ENCODE measurements at regions not wholly inside any gene's neighbourhood (a gene's known extent, or its start where the extent isn't known, plus 50 kb on each side); places are given as distances from the start of the nearest gene placed in this dataset.

- CTCF ChIA-PET, result interaction anchor here (1.8 kb wide), 1 partner anchor 57 kb away, joined by 5 read pairs; no protein-coding TSS in a partner anchor
- Histone ChIP-seq H3K27ac (ENCODE audit: low read depth, low read length) (no peak overlapping the region), H3K9me3 (ENCODE audit: control insufficient read depth, insufficient read depth, low read length) (no peaks in the 10 kb centered on the region; the same call in 1 of the 2 replicates), H3K4me3 (ENCODE audit: low read depth, low read length) (no peak overlapping the region), H3K27me3 (ENCODE audit: control insufficient read depth, insufficient read depth, low read length) (peaks cover 37% of the 10 kb centered on the region)
- POLR2A ChIA-PET, result no interaction called here
- TF ChIP-seq CTCF (IDR thresholded peaks at IDR 0.05; ENCODE audit: low read depth, low read length), result no peak
- DNase-seq (ENCODE audit: low read depth, low spot score), result no peak
Observed at GRCh38 chr7:25949736-25950487, 202.1 kb upstream of the NFE2L3 start.

GRCh38 chr7:25950488-25951413, 201.2 kb upstream of the NFE2L3 start:
- no peak for TF ChIP-seq CTCF (IDR thresholded peaks at IDR 0.05; ENCODE audit: low read depth, low read length)
- H3K4me3 ChIP-seq (ENCODE audit: low read depth, low read length), result peak overlapping the region; percentile 27; the same call in 1 of the 2 replicates
- H3K27me3 ChIP-seq (ENCODE audit: control insufficient read depth, insufficient read depth, low read length), result peaks cover 37% of the 10 kb centered on the region
- no peaks in the 10 kb centered on the region; the same call in 1 of the 2 replicates for H3K9me3 ChIP-seq (ENCODE audit: control insufficient read depth, insufficient read depth, low read length)
- DNase-seq (ENCODE audit: low read depth, low spot score), result no peak
- no peak overlapping the region for H3K27ac ChIP-seq (ENCODE audit: low read depth, low read length)
- ChIA-PET POLR2A (no interaction called here), CTCF (interaction anchor here (1.0 to 1.8 kb wide), 2 partner anchors 57 to 58 kb away, joined by 3 to 5 read pairs; no protein-coding TSS in a partner anchor)

GRCh38 chr7:25951414-25952260, 200.4 kb upstream of the NFE2L3 start:
- ChIA-PET CTCF (interaction anchor here (1.0 kb wide), 1 partner anchor 58 kb away, joined by 3 read pairs; no protein-coding TSS in a partner anchor), POLR2A (no interaction called here)
- DNase-seq (ENCODE audit: low read depth, low spot score), result no peak
- Histone ChIP-seq H3K4me3 (ENCODE audit: low read depth, low read length) (peak overlapping the region; percentile 43), H3K9me3 (ENCODE audit: control insufficient read depth, insufficient read depth, low read length) (no peaks in the 10 kb centered on the region; the same call in 1 of the 2 replicates), H3K27ac (ENCODE audit: low read depth, low read length) (no peak overlapping the region), H3K27me3 (ENCODE audit: control insufficient read depth, insufficient read depth, low read length) (peaks cover 37% of the 10 kb centered on the region)
- no peak for TF ChIP-seq CTCF (IDR thresholded peaks at IDR 0.05; ENCODE audit: low read depth, low read length)

- TF ChIP-seq CTCF (IDR thresholded peaks at IDR 0.05; ENCODE audit: low read depth, low read length), result no peak
- H3K27me3 ChIP-seq (ENCODE audit: control insufficient read depth, insufficient read depth, low read length), result peaks cover 37% of the 10 kb centered on the region
- CTCF ChIA-PET, result interaction anchor here (1.0 kb wide), 1 partner anchor 59 kb away, joined by 3 read pairs; no protein-coding TSS in a partner anchor
- DNase-seq (ENCODE audit: low read depth, low spot score), result no peak
- no peak overlapping the region for H3K27ac ChIP-seq (ENCODE audit: low read depth, low read length)
- no peak overlapping the region for H3K4me3 ChIP-seq (ENCODE audit: low read depth, low read length)
- POLR2A ChIA-PET, result no interaction called here
- no peaks in the 10 kb centered on the region; the same call in 1 of the 2 replicates for H3K9me3 ChIP-seq (ENCODE audit: control insufficient read depth, insufficient read depth, low read length)
Observed at GRCh38 chr7:25952261-25953057, 199.5 kb upstream of the NFE2L3 start.

Measured in AG04450 (cell line).